ENCODE measurements at regions not wholly inside any gene's neighbourhood (a gene's known extent, or its start where the extent isn't known, plus 50 kb on each side); places are given as distances from the start of the nearest gene placed in this dataset.

GRCh38 chr13:33963134-33963533, 145.2 kb downstream of the RFC3 start:
- no peak for TF ChIP-seq CTCF (conservative IDR thresholded peaks at IDR 0.05; ENCODE audit: low read length)
- TF ChIP-seq EZH2phosphoT487 (IDR thresholded peaks at IDR 0.05; ENCODE audit: borderline replicate concordance): no peak
- Histone ChIP-seq H2AFZ (ENCODE audit: low read length) (no peak overlapping the region), H3K4me3 (ENCODE audit: low read length, poor library complexity, severe bottlenecking) (no peak overlapping the region), H3K4me1 (ENCODE audit: insufficient read depth, low read length, poor library complexity, severe bottlenecking) (no peaks in the 10 kb centered on the region), H3K27me3 (ENCODE audit: insufficient read depth, low read length, poor library complexity, severe bottlenecking) (no peaks in the 10 kb centered on the region), H3K4me2 (ENCODE audit: low read depth, low read length, poor library complexity, severe bottlenecking) (no peak overlapping the region), H3K36me3 (ENCODE audit: insufficient read depth, low read length) (no peaks in the 10 kb centered on the region), H3K9me2 (replicated peaks; ENCODE audit: low read depth, low read length) (no peaks in the 10 kb centered on the region), H3K9ac (ENCODE audit: low read depth, low read length, poor library complexity, severe bottlenecking) (no peak overlapping the region), H3K79me2 (ENCODE audit: insufficient read depth, low read length) (no peaks in the 10 kb centered on the region), H3F3A (ENCODE audit: low read depth) (no peaks in the 10 kb centered on the region), H3K9me3 (ENCODE audit: insufficient read depth, low read depth, low read length) (no peaks in the 10 kb centered on the region), H4K20me1 (ENCODE audit: insufficient read depth, low read length, poor library complexity, severe bottlenecking) (no peaks in the 10 kb centered on the region)

GRCh38 chr13:33963895-33964294, 145.9 kb downstream of the RFC3 start:
- no peaks in the 10 kb centered on the region for H3K9me3 ChIP-seq (ENCODE audit: insufficient read depth, low read depth, low read length)
- no peaks in the 10 kb centered on the region for H3K27me3 ChIP-seq (ENCODE audit: insufficient read depth, low read length, poor library complexity, severe bottlenecking)
- H3F3A ChIP-seq (ENCODE audit: low read depth): no peaks in the 10 kb centered on the region
- H2AFZ ChIP-seq (ENCODE audit: low read length): no peak overlapping the region
- H3K4me1 ChIP-seq (ENCODE audit: insufficient read depth, low read length, poor library complexity, severe bottlenecking): no peaks in the 10 kb centered on the region
- no peaks in the 10 kb centered on the region for H3K9me2 ChIP-seq (replicated peaks; ENCODE audit: low read depth, low read length)
- TF ChIP-seq CTCF (conservative IDR thresholded peaks at IDR 0.05; ENCODE audit: low read length): no peak
- no peak for TF ChIP-seq EZH2phosphoT487 (IDR thresholded peaks at IDR 0.05; ENCODE audit: borderline replicate concordance)
- no peak overlapping the region for H3K4me2 ChIP-seq (ENCODE audit: low read depth, low read length, poor library complexity, severe bottlenecking)
- H3K79me2 ChIP-seq (ENCODE audit: insufficient read depth, low read length): no peaks in the 10 kb centered on the region
- no peak overlapping the region for H3K9ac ChIP-seq (ENCODE audit: low read depth, low read length, poor library complexity, severe bottlenecking)
- H4K20me1 ChIP-seq (ENCODE audit: insufficient read depth, low read length, poor library complexity, severe bottlenecking): no peaks in the 10 kb centered on the region
- no peak overlapping the region for H3K4me3 ChIP-seq (ENCODE audit: low read length, poor library complexity, severe bottlenecking)
- H3K36me3 ChIP-seq (ENCODE audit: insufficient read depth, low read length): no peaks in the 10 kb centered on the region

- Histone ChIP-seq H2AFZ (ENCODE audit: low read length) (no peak overlapping the region), H3K9me2 (replicated peaks; ENCODE audit: low read depth, low read length) (no peaks in the 10 kb centered on the region), H3K4me3 (ENCODE audit: low read length, poor library complexity, severe bottlenecking) (no peak overlapping the region), H3K4me2 (ENCODE audit: low read depth, low read length, poor library complexity, severe bottlenecking) (no peak overlapping the region), H3K9ac (ENCODE audit: low read depth, low read length, poor library complexity, severe bottlenecking) (no peak overlapping the region), H3K27me3 (ENCODE audit: insufficient read depth, low read length, poor library complexity, severe bottlenecking) (no peaks in the 10 kb centered on the region), H3K79me2 (ENCODE audit: insufficient read depth, low read length) (no peaks in the 10 kb centered on the region), H3F3A (ENCODE audit: low read depth) (no peaks in the 10 kb centered on the region), H3K9me3 (ENCODE audit: insufficient read depth, low read depth, low read length) (no peaks in the 10 kb centered on the region), H3K4me1 (ENCODE audit: insufficient read depth, low read length, poor library complexity, severe bottlenecking) (no peaks in the 10 kb centered on the region), H4K20me1 (ENCODE audit: insufficient read depth, low read length, poor library complexity, severe bottlenecking) (no peaks in the 10 kb centered on the region), H3K36me3 (ENCODE audit: insufficient read depth, low read length) (no peaks in the 10 kb centered on the region)
- TF ChIP-seq CTCF (conservative IDR thresholded peaks at IDR 0.05; ENCODE audit: low read length): no peak
- no peak for TF ChIP-seq EZH2phosphoT487 (IDR thresholded peaks at IDR 0.05; ENCODE audit: borderline replicate concordance)
Observed at GRCh38 chr13:33968520-33969507, 150.9 kb downstream of the RFC3 start.
